ENCODE measurements at regions not wholly inside any gene's neighbourhood (a gene's known extent, or its start where the extent isn't known, plus 50 kb on each side); places are given as distances from the start of the nearest gene placed in this dataset.

DNA sequence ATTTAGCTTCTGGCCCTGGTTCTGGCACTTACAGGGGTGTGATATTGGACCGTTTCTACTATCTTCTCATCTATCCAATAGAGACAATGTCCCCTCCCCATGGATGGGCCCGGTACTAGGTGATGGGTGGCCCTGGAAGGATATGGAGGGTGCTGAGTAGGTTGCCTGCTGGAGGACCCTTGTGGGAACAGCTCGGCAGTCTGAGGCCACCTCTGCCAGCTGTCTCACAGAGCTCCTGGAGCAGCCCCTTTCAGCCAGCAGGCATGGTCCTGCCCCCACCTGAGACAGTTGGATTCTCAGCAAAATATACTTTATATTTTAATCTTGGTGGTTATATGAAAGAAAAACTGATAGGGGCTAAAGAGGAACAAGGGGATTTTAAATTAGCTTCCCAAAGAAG is 101.0 kb upstream of the LMO4 start:
- TF ChIP-seq, protein P1, sequence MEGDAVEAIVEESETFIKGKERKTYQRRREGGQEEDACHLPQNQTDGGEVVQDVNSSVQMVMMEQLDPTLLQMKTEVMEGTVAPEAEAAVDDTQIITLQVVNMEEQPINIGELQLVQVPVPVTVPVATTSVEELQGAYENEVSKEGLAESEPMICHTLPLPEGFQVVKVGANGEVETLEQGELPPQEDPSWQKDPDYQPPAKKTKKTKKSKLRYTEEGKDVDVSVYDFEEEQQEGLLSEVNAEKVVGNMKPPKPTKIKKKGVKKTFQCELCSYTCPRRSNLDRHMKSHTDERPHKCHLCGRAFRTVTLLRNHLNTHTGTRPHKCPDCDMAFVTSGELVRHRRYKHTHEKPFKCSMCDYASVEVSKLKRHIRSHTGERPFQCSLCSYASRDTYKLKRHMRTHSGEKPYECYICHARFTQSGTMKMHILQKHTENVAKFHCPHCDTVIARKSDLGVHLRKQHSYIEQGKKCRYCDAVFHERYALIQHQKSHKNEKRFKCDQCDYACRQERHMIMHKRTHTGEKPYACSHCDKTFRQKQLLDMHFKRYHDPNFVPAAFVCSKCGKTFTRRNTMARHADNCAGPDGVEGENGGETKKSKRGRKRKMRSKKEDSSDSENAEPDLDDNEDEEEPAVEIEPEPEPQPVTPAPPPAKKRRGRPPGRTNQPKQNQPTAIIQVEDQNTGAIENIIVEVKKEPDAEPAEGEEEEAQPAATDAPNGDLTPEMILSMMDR (IDR thresholded peaks at IDR 0.05) = no peak
- TF ChIP-seq EZH2 (IDR thresholded peaks at IDR 0.05; ENCODE audit: borderline replicate concordance, insufficient read depth, low read depth, low read length, poor library complexity, severe bottlenecking) = no peak
